Uterus (tissue), 2 donors: ENCODE measurements at regions not wholly inside any gene's neighbourhood (a gene's known extent, or its start where the extent isn't known, plus 50 kb on each side); places are given as distances from the start of the nearest gene placed in this dataset.

Source experiments
- POLR2A ChIP-seq, 2 donors: fragments of 450-650 bp; IDR thresholded peaks; one replicate each; pipeline ENCODE4 v1.6.1; 2016; ENCODE audit warnings: antibody characterized with exemption in 2 of 2, mild to moderate bottlenecking in 1 of 2, moderate library complexity in 1 of 2
- TF ChIP-seq, protein P1 (sequence below), 4 experiments: fragments of 200-600 bp in 2 of 4; fragments of 450-650 bp in 2 of 4; sonication (generic) in 2 of 4; IDR thresholded peaks; one replicate each; pipeline ENCODE4 v1.5.1; 2016 to 2019; ENCODE audit warnings: antibody characterized with exemption in 4 of 4, mild to moderate bottlenecking in 2 of 4, moderate library complexity in 1 of 4

DNA sequence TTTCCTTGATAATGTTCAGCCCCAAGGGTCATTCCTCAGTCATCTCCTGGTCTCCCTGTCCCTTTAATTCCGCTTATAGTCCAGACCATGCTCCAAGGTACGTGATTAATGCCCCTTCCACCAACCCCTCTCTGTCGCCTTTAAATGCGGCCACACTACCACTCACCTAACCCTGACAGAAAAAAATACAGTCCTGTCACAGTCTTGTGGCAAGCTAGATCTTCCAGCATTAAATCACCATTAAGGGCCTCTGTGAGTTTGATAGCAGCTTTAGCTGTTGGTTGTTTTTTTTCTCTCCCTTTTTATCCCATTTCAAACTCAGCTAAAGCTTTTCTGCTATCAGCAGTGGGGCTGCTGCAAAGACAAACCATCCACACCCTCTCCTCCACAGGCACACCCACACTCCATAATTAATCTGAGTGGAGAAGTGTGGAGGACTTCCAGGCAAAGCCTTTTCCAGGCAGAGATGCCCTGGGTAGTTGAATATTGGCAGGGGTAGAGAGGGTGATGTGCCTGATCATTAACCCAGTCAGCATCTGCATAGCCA lies 522.7 kb upstream of the CLINT1 start:
- TF ChIP-seq, protein P1, sequence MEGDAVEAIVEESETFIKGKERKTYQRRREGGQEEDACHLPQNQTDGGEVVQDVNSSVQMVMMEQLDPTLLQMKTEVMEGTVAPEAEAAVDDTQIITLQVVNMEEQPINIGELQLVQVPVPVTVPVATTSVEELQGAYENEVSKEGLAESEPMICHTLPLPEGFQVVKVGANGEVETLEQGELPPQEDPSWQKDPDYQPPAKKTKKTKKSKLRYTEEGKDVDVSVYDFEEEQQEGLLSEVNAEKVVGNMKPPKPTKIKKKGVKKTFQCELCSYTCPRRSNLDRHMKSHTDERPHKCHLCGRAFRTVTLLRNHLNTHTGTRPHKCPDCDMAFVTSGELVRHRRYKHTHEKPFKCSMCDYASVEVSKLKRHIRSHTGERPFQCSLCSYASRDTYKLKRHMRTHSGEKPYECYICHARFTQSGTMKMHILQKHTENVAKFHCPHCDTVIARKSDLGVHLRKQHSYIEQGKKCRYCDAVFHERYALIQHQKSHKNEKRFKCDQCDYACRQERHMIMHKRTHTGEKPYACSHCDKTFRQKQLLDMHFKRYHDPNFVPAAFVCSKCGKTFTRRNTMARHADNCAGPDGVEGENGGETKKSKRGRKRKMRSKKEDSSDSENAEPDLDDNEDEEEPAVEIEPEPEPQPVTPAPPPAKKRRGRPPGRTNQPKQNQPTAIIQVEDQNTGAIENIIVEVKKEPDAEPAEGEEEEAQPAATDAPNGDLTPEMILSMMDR (IDR thresholded peaks at IDR 0.05): no peak
- TF ChIP-seq POLR2A (IDR thresholded peaks at IDR 0.05): no peak
